HEK293 (cell line): ENCODE measurements at regions not wholly inside any gene's neighbourhood (a gene's known extent, or its start where the extent isn't known, plus 50 kb on each side); places are given as distances from the start of the nearest gene placed in this dataset.

ENCODE experiments used
- CTCF ChIA-PET: fragments of 350-600 bp; formaldehyde crosslinking; extraction: SDS; loops from one replicate; lab custom pipeline; 2021; ENCODE audit warnings: antibody characterized with exemption; lab: Yijun Ruan, JAX
- POLR2A ChIA-PET: fragments of 300-600 bp; formaldehyde crosslinking; extraction: SDS; loops from one replicate; lab custom pipeline; 2020; ENCODE audit warnings: antibody characterized with exemption, inconsistent platforms; lab: Yijun Ruan, JAX
- H3K27ac ChIP-seq: fragments of 200-500 bp; sonication (Bioruptor generic); 2 replicates; pipeline ENCODE4 v1.5.1; 2014; ENCODE audit warnings: low read depth, low read length, control low read depth, inconsistent platforms; ENCODE audit errors: extremely low read depth
- H3K36me3 ChIP-seq, 2 experiments: fragments of 200-500 bp in 1 of 2; sonication (Bioruptor generic) in 1 of 2; 1 replicate in 1 of 2; 2 replicates in 1 of 2; pipeline ENCODE4 v1.5.1; 2014 to 2017; ENCODE audit warnings: inconsistent platforms in 2 of 2, low read length in 2 of 2; ENCODE audit not compliant: control insufficient read depth in 2 of 2, insufficient read depth in 1 of 2
- H3K4me1 ChIP-seq: fragments of 200-500 bp; sonication (Bioruptor generic); 2 replicates; pipeline ENCODE4 v1.5.1; 2014; ENCODE audit warnings: mild to moderate bottlenecking, low read length, inconsistent platforms; ENCODE audit not compliant: control insufficient read depth, insufficient read depth
- H3K4me3 ChIP-seq: 2 replicates; pipeline ENCODE4 v1.5.1; 2011; ENCODE audit warnings: low read depth, mild to moderate bottlenecking, control low read depth, low read length, moderate library complexity
- H3K9me3 ChIP-seq: fragments of 200-500 bp; sonication (Bioruptor generic); 2 replicates; pipeline ENCODE4 v1.5.1; 2014; ENCODE audit warnings: low read depth, low read length, inconsistent platforms; ENCODE audit not compliant: control insufficient read depth, insufficient read depth
- IKZF3 ChIP-seq: fragments of 450-650 bp; IDR thresholded peaks from 2 replicates; pipeline ENCODE4 v1.5.0; 2018; ENCODE audit warnings: missing biosample characterization, mild to moderate bottlenecking, missing genetic modification characterization, moderate library complexity
- PATZ1 ChIP-seq: fragments of 450-650 bp; formaldehyde crosslinking; IDR thresholded peaks from 2 replicates; pipeline ENCODE4 v1.5.1; 2016; ENCODE audit warnings: missing biosample characterization, missing genetic modification characterization
- PBX3 ChIP-seq: sonication (generic); formaldehyde crosslinking; IDR thresholded peaks from 2 replicates; pipeline ENCODE4 v1.8.1; 2022; ENCODE audit warnings: mild to moderate bottlenecking, moderate library complexity, missing genetic modification reagents
- PRDM1 ChIP-seq: fragments of 450-650 bp; formaldehyde crosslinking; IDR thresholded peaks from 2 replicates; pipeline ENCODE4; 2016; ENCODE audit warnings: missing biosample characterization, missing genetic modification characterization
- ZNF112 ChIP-seq: fragments of 450-650 bp; formaldehyde crosslinking; IDR thresholded peaks from 2 replicates; pipeline ENCODE4 v1.5.0; 2017; ENCODE audit warnings: missing biosample characterization, missing genetic modification characterization
- ZNF239 ChIP-seq: fragments of 450-650 bp; formaldehyde crosslinking; IDR thresholded peaks from 2 replicates; pipeline ENCODE4 v1.5.1; 2016; ENCODE audit warnings: missing biosample characterization, missing genetic modification characterization
- ZNF398 ChIP-seq: fragments of 450-650 bp; formaldehyde crosslinking; IDR thresholded peaks from 2 replicates; pipeline ENCODE4 v1.5.1; 2017; ENCODE audit warnings: missing biosample characterization, missing genetic modification characterization
- ZNF404 ChIP-seq: fragments of 450-650 bp; formaldehyde crosslinking; IDR thresholded peaks from 2 replicates; pipeline ENCODE4 v1.5.1; 2017; ENCODE audit warnings: missing biosample characterization, missing genetic modification characterization
- ZNF426 ChIP-seq: fragments of 450-650 bp; formaldehyde crosslinking; IDR thresholded peaks from 2 replicates; pipeline ENCODE4 v1.5.1; 2017; ENCODE audit warnings: missing biosample characterization, missing genetic modification characterization, mild to moderate bottlenecking, inconsistent platforms, moderate library complexity
- ZNF510 ChIP-seq: fragments of 450-650 bp; formaldehyde crosslinking; IDR thresholded peaks from 2 replicates; pipeline ENCODE4 v1.5.1; 2018; ENCODE audit warnings: mild to moderate bottlenecking, missing genetic modification characterization, missing biosample characterization; ENCODE audit not compliant: insufficient replicate concordance
- ZNF560 ChIP-seq: fragments of 450-650 bp; formaldehyde crosslinking; IDR thresholded peaks from 2 replicates; pipeline ENCODE4 v1.5.1; 2017; ENCODE audit warnings: missing biosample characterization, missing genetic modification characterization, borderline replicate concordance
- ZNF596 ChIP-seq: fragments of 450-650 bp; IDR thresholded peaks from 2 replicates; pipeline ENCODE4 v1.5.0; 2018; ENCODE audit warnings: missing biosample characterization, mild to moderate bottlenecking, missing genetic modification characterization, moderate library complexity
- ZNF624 ChIP-seq: fragments of 450-650 bp; formaldehyde crosslinking; IDR thresholded peaks from 2 replicates; pipeline ENCODE4 v1.5.1; 2017; ENCODE audit warnings: missing biosample characterization, missing genetic modification characterization
- ZNF626 ChIP-seq: fragments of 450-650 bp; sonication (Bioruptor Pico); formaldehyde crosslinking; IDR thresholded peaks from 2 replicates; pipeline ENCODE4 v1.5.1; 2018; ENCODE audit warnings: missing biosample characterization, missing genetic modification characterization, inconsistent platforms
- ZNF747 ChIP-seq: fragments of 450-650 bp; formaldehyde crosslinking; IDR thresholded peaks from 2 replicates; pipeline ENCODE4 v1.5.1; 2016; ENCODE audit warnings: missing biosample characterization, missing genetic modification characterization
- ZNF791 ChIP-seq: fragments of 450-650 bp; formaldehyde crosslinking; IDR thresholded peaks from 2 replicates; pipeline ENCODE4 v1.5.1; 2016; ENCODE audit warnings: missing biosample characterization, missing genetic modification characterization
- ZNF792 ChIP-seq: fragments of 450-650 bp; formaldehyde crosslinking; IDR thresholded peaks from 2 replicates; pipeline ENCODE4 v1.5.1; 2016; ENCODE audit warnings: missing biosample characterization, missing genetic modification characterization
- TF ChIP-seq, protein P1 (sequence below): fragments of 450-650 bp; formaldehyde crosslinking; IDR thresholded peaks from 2 replicates; pipeline ENCODE4 v1.5.1; 2016; ENCODE audit warnings: missing biosample characterization, missing genetic modification characterization, low read depth
- TF ChIP-seq, protein P2 (sequence below): fragments of 450-650 bp; formaldehyde crosslinking; optimal IDR thresholded peaks from 2 replicates; pipeline ENCODE3; 2016; ENCODE audit warnings: missing biosample characterization, mild to moderate bottlenecking, missing genetic modification characterization
- TF ChIP-seq, protein P3 (sequence below): fragments of 450-650 bp; formaldehyde crosslinking; IDR thresholded peaks from 2 replicates; pipeline ENCODE4 v1.5.1; 2016; ENCODE audit warnings: missing biosample characterization, missing genetic modification characterization, low read depth

GRCh38 chr1:5796028-5796427 is 196.2 kb downstream of the NPHP4 start (continued):
- TF ChIP-seq, protein P1, sequence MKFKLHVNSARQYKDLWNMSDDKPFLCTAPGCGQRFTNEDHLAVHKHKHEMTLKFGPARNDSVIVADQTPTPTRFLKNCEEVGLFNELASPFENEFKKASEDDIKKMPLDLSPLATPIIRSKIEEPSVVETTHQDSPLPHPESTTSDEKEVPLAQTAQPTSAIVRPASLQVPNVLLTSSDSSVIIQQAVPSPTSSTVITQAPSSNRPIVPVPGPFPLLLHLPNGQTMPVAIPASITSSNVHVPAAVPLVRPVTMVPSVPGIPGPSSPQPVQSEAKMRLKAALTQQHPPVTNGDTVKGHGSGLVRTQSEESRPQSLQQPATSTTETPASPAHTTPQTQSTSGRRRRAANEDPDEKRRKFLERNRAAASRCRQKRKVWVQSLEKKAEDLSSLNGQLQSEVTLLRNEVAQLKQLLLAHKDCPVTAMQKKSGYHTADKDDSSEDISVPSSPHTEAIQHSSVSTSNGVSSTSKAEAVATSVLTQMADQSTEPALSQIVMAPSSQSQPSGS, result no peak
- TF ChIP-seq ZNF626 (tag by site-specific recombination), result no peak

DNA sequence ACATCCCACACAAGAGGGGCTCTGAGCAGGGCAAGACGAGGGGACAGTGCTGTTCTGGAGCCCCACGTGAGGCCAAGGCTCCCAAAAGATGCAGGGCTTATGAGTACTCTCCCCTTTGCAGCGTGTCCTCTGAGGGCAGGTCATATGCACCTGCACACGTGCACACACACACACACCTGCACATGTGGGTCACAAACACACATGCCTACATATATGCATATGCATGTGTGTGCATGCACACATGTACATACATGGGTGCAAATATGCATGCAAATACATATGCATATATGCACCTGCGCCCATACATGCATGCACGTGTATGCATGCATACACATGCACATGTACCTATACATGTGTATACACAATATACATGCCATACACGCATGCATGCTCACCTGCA is 197.9 kb downstream of the NPHP4 start:
- no peaks in the 10 kb centered on the region for H3K9me3 ChIP-seq
- H3K36me3 ChIP-seq, result no peaks in the 10 kb centered on the region
- no peak for TF ChIP-seq IKZF3
- no peak for TF ChIP-seq ZNF239 (tag by site-specific recombination)
- no peak for TF ChIP-seq ZNF426
- TF ChIP-seq ZNF112 (tag by site-specific recombination), result no peak
- TF ChIP-seq PBX3 (CRISPR knock-in tag), result no peak
- no peak for TF ChIP-seq ZNF791 (tag by site-specific recombination)
- TF ChIP-seq ZNF398 (tag by site-specific recombination), result no peak
- TF ChIP-seq, protein P2, sequence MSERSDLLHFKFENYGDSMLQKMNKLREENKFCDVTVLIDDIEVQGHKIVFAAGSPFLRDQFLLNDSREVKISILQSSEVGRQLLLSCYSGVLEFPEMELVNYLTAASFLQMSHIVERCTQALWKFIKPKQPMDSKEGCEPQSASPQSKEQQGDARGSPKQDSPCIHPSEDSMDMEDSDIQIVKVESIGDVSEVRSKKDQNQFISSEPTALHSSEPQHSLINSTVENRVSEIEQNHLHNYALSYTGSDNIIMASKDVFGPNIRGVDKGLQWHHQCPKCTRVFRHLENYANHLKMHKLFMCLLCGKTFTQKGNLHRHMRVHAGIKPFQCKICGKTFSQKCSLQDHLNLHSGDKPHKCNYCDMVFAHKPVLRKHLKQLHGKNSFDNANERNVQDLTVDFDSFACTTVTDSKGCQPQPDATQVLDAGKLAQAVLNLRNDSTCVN (tag by site-specific recombination), result no peak
- TF ChIP-seq ZNF624 (tag by site-specific recombination), result no peak
- no peak for TF ChIP-seq PRDM1 (tag by site-specific recombination)
- H3K4me3 ChIP-seq, result no peak overlapping the region
- H3K4me1 ChIP-seq, result no peaks in the 10 kb centered on the region
- CTCF ChIA-PET, result interaction anchor here (0.8 kb wide), 1 partner anchor 41 kb away, joined by 3 read pairs; no protein-coding TSS in a partner anchor
- no peak overlapping the region for H3K27ac ChIP-seq
- POLR2A ChIA-PET, result no interaction called here

DNA sequence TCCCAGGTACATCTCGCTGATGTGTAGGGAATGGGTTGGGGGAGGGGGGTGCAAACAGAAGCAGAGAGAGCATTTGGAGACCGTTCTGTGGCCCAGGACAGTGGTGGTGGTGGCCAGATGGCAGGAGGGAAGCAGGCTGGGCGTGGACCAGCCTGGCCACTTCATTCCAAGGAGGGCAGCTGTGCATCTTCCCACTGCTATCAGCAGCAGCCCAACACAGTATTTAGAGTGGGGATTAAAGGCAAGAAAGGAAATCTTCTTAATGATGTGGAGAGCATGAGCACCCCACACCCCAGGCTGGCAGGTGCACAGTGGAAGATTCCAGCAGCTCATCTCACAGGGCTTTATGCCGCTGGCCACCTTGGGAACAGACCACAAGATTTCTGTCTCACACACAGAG is 198.7 kb downstream of the NPHP4 start:
- no peak for TF ChIP-seq ZNF747 (tag by site-specific recombination)
- TF ChIP-seq ZNF404, result no peak
- TF ChIP-seq ZNF596 (tag by site-specific recombination), result no peak
- no peak for TF ChIP-seq ZNF112 (tag by site-specific recombination)
- no peak for TF ChIP-seq ZNF560 (tag by site-specific recombination)
- TF ChIP-seq ZNF510 (tag by site-specific recombination), result no peak
- TF ChIP-seq ZNF792 (tag by site-specific recombination), result no peak
- TF ChIP-seq PATZ1, result no peak
- TF ChIP-seq, protein P3, sequence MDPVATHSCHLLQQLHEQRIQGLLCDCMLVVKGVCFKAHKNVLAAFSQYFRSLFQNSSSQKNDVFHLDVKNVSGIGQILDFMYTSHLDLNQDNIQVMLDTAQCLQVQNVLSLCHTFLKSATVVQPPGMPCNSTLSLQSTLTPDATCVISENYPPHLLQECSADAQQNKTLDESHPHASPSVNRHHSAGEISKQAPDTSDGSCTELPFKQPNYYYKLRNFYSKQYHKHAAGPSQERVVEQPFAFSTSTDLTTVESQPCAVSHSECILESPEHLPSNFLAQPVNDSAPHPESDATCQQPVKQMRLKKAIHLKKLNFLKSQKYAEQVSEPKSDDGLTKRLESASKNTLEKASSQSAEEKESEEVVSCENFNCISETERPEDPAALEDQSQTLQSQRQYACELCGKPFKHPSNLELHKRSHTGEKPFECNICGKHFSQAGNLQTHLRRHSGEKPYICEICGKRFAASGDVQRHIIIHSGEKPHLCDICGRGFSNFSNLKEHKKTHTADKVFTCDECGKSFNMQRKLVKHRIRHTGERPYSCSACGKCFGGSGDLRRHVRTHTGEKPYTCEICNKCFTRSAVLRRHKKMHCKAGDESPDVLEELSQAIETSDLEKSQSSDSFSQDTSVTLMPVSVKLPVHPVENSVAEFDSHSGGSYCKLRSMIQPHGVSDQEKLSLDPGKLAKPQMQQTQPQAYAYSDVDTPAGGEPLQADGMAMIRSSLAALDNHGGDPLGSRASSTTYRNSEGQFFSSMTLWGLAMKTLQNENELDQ (tag by site-specific recombination), result no peak
- ChIA-PET CTCF (no interaction called here), POLR2A (no interaction called here)
- H3K4me3 ChIP-seq, result no peak overlapping the region
- H3K9me3 ChIP-seq, result no peaks in the 10 kb centered on the region
- H3K27ac ChIP-seq, result no peak overlapping the region
- H3K4me1 ChIP-seq, result no peaks in the 10 kb centered on the region
- no peaks in the 10 kb centered on the region for H3K36me3 ChIP-seq
